ENCODE measurements at regions not wholly inside any gene's neighbourhood (a gene's known extent, or its start where the extent isn't known, plus 50 kb on each side); places are given as distances from the start of the nearest gene placed in this dataset.

DNA sequence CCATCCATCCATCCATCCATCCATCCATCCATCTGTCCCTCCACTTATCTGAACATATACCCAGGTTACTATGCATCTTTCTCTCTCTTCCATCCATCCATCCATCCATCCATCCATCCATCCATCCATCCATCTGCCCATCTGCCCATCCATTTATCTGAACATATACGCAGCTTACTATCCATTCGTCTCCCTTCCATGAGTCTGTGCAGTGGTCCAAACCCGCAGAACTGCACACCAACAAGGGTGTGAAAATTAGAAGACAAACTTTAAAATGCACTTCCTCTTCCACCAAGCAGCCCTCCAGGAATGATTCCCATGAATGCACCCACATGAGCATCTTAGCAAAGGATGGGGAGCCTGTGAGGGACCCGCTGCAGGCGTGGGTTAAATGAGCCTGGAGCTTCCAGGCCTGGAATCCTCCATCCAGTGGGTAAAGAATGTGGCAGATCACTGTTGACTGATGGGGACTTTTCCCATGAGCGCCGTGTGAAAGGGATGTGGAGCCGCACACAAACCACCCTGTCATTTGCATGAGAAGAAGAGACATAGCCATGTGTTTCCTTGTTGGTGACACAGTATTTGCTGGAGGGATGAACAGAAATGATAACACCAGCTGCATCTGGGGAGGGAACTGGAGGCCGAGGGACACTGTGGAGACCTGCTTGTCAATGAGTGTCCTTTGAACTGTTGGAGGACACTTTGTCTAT, 376.6 kb downstream of the ADGRD1 start:
- TF ChIP-seq POLR2AphosphoS5 (IDR thresholded peaks at IDR 0.05; ENCODE audit: low read depth, low read length) (no peak), FOXP2 (optimal IDR thresholded peaks at IDR 0.05; ENCODE audit: borderline replicate concordance, extremely low read depth, extremely low read length, insufficient read depth) (no peak), TAF1 (IDR thresholded peaks at IDR 0.05; ENCODE audit: borderline replicate concordance, insufficient read depth, low read length) (no peak)
- TF ChIP-seq, protein P1, sequence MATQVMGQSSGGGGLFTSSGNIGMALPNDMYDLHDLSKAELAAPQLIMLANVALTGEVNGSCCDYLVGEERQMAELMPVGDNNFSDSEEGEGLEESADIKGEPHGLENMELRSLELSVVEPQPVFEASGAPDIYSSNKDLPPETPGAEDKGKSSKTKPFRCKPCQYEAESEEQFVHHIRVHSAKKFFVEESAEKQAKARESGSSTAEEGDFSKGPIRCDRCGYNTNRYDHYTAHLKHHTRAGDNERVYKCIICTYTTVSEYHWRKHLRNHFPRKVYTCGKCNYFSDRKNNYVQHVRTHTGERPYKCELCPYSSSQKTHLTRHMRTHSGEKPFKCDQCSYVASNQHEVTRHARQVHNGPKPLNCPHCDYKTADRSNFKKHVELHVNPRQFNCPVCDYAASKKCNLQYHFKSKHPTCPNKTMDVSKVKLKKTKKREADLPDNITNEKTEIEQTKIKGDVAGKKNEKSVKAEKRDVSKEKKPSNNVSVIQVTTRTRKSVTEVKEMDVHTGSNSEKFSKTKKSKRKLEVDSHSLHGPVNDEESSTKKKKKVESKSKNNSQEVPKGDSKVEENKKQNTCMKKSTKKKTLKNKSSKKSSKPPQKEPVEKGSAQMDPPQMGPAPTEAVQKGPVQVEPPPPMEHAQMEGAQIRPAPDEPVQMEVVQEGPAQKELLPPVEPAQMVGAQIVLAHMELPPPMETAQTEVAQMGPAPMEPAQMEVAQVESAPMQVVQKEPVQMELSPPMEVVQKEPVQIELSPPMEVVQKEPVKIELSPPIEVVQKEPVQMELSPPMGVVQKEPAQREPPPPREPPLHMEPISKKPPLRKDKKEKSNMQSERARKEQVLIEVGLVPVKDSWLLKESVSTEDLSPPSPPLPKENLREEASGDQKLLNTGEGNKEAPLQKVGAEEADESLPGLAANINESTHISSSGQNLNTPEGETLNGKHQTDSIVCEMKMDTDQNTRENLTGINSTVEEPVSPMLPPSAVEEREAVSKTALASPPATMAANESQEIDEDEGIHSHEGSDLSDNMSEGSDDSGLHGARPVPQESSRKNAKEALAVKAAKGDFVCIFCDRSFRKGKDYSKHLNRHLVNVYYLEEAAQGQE (IDR thresholded peaks at IDR 0.05; ENCODE audit: insufficient read depth in 1 of 2, low read depth in 2 of 2, low read length in 2 of 2): no peak

All from PFSK-1 (cell line).